Keratinocyte (primary cell): ENCODE measurements at regions not wholly inside any gene's neighbourhood (a gene's known extent, or its start where the extent isn't known, plus 50 kb on each side); places are given as distances from the start of the nearest gene placed in this dataset.

Experiments
- DNase-seq: peaks from one replicate; pipeline ENCODE4 v3.0.0-alpha.2; 2011; ENCODE audit warnings: low read depth, missing footprints, low spot score
- FAIRE-seq: peaks from 2 replicates; lab custom pipeline; 2011; peaks lifted over from hg19 to GRCh38; lab: Jason Lieb, UNC
- H2AFZ ChIP-seq: 2 replicates; pipeline ENCODE4 v1.6.0; 2012; ENCODE audit warnings: low read length, control low read depth, inconsistent platforms; ENCODE audit not compliant: control insufficient read depth
- H3K27ac ChIP-seq: 2 replicates; pipeline ENCODE4 v1.5.1; 2011; ENCODE audit warnings: low read length; ENCODE audit not compliant: control insufficient read depth, insufficient read depth
- H3K27me3 ChIP-seq: 3 replicates; pipeline ENCODE4 v1.6.0; 2011; ENCODE audit warnings: low read length; ENCODE audit not compliant: control insufficient read depth, insufficient read depth; ENCODE audit errors: extremely low read depth
- H3K36me3 ChIP-seq, 2 experiments: 2 replicates in 1 of 2; 3 replicates in 1 of 2; pipeline ENCODE4 v1.5.1; 2011; ENCODE audit warnings: low read length in 2 of 2, mild to moderate bottlenecking in 1 of 2; ENCODE audit not compliant: control insufficient read depth in 2 of 2, insufficient read depth in 2 of 2; ENCODE audit errors: extremely low read depth in 1 of 2
- H3K4me1 ChIP-seq: 3 replicates; pipeline ENCODE4 v1.5.1; 2011; ENCODE audit warnings: low read length; ENCODE audit not compliant: control insufficient read depth, insufficient read depth; ENCODE audit errors: extremely low read depth
- H3K4me2 ChIP-seq: 3 replicates; pipeline ENCODE4 v1.6.0; 2011; ENCODE audit warnings: low read depth, low read length; ENCODE audit not compliant: control insufficient read depth, insufficient read depth; ENCODE audit errors: extremely low read depth
- H3K4me3 ChIP-seq, 3 experiments: fragments of 200-600 bp in 1 of 3; sonication (generic) in 1 of 3; 2 replicates in 2 of 3; 3 replicates in 1 of 3; pipeline ENCODE4 v1.5.1; 2011 to 2016; ENCODE audit warnings: low read length in 3 of 3, mild to moderate bottlenecking in 3 of 3, control low read depth in 2 of 3, inconsistent platforms in 1 of 3, low read depth in 1 of 3, mixed read lengths in 1 of 3, mixed run types in 1 of 3, moderate library complexity in 1 of 3; ENCODE audit not compliant: control insufficient read depth in 2 of 3, insufficient read depth in 2 of 3; ENCODE audit errors: extremely low read depth in 1 of 3
- H3K79me2 ChIP-seq: 2 replicates; pipeline ENCODE4 v1.6.0; 2012; ENCODE audit warnings: low read length; ENCODE audit not compliant: control insufficient read depth, insufficient read depth
- H3K9ac ChIP-seq: 3 replicates; pipeline ENCODE4 v1.6.0; 2011; ENCODE audit warnings: low read length; ENCODE audit not compliant: control insufficient read depth, insufficient read depth; ENCODE audit errors: extremely low read depth
- H3K9me1 ChIP-seq: 3 replicates; pipeline ENCODE4 v1.6.0; 2011; ENCODE audit warnings: low read length; ENCODE audit not compliant: control insufficient read depth, insufficient read depth; ENCODE audit errors: extremely low read depth
- H3K9me3 ChIP-seq: 2 replicates; pipeline ENCODE4 v1.5.1; 2012; ENCODE audit warnings: low read depth, low read length; ENCODE audit not compliant: control insufficient read depth
- H4K20me1 ChIP-seq: 3 replicates; pipeline ENCODE4 v1.6.0; 2011; ENCODE audit warnings: low read length; ENCODE audit not compliant: control insufficient read depth, insufficient read depth; ENCODE audit errors: extremely low read depth
- EZH2 ChIP-seq: IDR thresholded peaks from one replicate; pipeline ENCODE4 v1.6.1; 2012; ENCODE audit warnings: inconsistent platforms, mild to moderate bottlenecking, low read length, moderate library complexity
- dilution Hi-C: fragments of 300-500 bp; cut with MboI; formaldehyde crosslinking; loops from one replicate; pipeline ENCODE4 v1.7.0; 2020; ENCODE audit warnings: low sequenced_read_pairs; ENCODE audit not compliant: extremely low pct_ligation_motif_present
- TF ChIP-seq, protein P1 (sequence below), 3 experiments: IDR thresholded peaks in 1 of 3; conservative IDR thresholded peaks in 1 of 3; optimal IDR thresholded peaks in 1 of 3; 2 replicates in 2 of 3; 3 replicates in 1 of 3; pipeline versions ENCODE3 to v1.5.1; 2011; ENCODE audit warnings: low read length in 3 of 3, mild to moderate bottlenecking in 3 of 3, moderate library complexity in 2 of 3, control low read depth in 1 of 3, inconsistent platforms in 1 of 3; ENCODE audit not compliant: insufficient read depth in 2 of 3; ENCODE audit errors: extremely low read depth in 1 of 3

DNA sequence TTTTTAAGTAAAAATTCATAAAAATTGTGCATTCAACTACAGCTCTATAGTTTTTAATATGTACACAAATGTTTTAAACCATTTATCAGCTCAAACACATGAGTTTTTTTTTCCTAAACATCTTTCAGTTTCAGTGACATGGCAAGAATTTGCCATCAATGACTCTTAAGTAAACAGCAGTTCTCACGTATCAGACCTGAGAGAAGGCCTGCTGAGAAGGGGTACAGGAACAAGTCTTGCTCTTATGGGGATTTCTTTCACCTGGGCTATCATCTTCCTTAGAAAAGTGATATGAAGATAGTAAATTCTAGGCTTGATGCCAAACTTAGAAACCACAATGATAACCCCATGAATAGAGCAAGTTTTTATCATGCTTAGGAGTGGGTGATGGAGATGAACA, 467.8 kb downstream of the ARL4A start:
- Histone ChIP-seq H2AFZ (no peak overlapping the region), H3K9ac (no peak overlapping the region), H3K4me3 (no peak overlapping the region), H3K36me3 (no peaks in the 10 kb centered on the region), H3K27ac (no peak overlapping the region), H3K4me2 (no peak overlapping the region), H3K9me1 (no peaks in the 10 kb centered on the region), H3K79me2 (no peaks in the 10 kb centered on the region), H3K9me3 (no peaks in the 10 kb centered on the region), H4K20me1 (no peaks in the 10 kb centered on the region), H3K27me3 (no peaks in the 10 kb centered on the region), H3K4me1 (no peaks in the 10 kb centered on the region)
- dilution Hi-C loops: no loop called here
- TF ChIP-seq, protein P1, sequence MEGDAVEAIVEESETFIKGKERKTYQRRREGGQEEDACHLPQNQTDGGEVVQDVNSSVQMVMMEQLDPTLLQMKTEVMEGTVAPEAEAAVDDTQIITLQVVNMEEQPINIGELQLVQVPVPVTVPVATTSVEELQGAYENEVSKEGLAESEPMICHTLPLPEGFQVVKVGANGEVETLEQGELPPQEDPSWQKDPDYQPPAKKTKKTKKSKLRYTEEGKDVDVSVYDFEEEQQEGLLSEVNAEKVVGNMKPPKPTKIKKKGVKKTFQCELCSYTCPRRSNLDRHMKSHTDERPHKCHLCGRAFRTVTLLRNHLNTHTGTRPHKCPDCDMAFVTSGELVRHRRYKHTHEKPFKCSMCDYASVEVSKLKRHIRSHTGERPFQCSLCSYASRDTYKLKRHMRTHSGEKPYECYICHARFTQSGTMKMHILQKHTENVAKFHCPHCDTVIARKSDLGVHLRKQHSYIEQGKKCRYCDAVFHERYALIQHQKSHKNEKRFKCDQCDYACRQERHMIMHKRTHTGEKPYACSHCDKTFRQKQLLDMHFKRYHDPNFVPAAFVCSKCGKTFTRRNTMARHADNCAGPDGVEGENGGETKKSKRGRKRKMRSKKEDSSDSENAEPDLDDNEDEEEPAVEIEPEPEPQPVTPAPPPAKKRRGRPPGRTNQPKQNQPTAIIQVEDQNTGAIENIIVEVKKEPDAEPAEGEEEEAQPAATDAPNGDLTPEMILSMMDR (optimal IDR thresholded peaks at IDR 0.05 in 1 of 3, IDR thresholded peaks at IDR 0.05 in 1 of 3, conservative IDR thresholded peaks at IDR 0.05 in 1 of 3; ENCODE audit: extremely low read depth in 1 of 3, insufficient read depth in 2 of 3, low read length in 3 of 3): no peak
- TF ChIP-seq EZH2: no peak
- no peak for DNase-seq
- FAIRE-seq: no peak

DNA sequence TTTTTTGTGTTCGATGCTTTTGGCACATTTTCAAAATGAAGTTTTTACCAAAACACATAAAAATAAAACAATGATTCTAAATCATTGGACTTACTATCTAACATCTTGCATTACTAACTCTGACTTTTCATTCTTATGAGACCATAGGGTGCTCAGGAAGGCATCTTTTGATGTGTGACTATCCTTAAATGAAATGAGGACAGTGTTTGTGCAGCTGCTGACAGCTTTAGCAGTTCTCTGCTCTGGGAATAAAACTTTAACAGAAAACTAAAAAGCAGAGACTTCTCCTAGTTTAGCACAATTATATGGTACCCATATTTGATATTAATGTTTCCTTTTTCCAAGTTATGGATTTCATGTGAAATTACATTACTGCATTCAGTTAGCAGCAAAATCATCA, 471.6 kb downstream of the ARL4A start:
- no peak overlapping the region for H2AFZ ChIP-seq
- dilution Hi-C loops: no loop called here

More for the DNA sequence above, 471.6 kb downstream of the ARL4A start:
- DNase-seq: no peak
- H3K36me3 ChIP-seq: no peaks in the 10 kb centered on the region
- no peaks in the 10 kb centered on the region for H3K79me2 ChIP-seq
- TF ChIP-seq EZH2: no peak
- TF ChIP-seq, protein P1 (optimal IDR thresholded peaks at IDR 0.05 in 1 of 3, IDR thresholded peaks at IDR 0.05 in 1 of 3, conservative IDR thresholded peaks at IDR 0.05 in 1 of 3; ENCODE audit: extremely low read depth in 1 of 3, insufficient read depth in 2 of 3, low read length in 3 of 3): no peak
- H3K4me1 ChIP-seq: no peaks in the 10 kb centered on the region
- no peak for FAIRE-seq
- no peaks in the 10 kb centered on the region for H3K9me1 ChIP-seq
- H4K20me1 ChIP-seq: no peaks in the 10 kb centered on the region
- H3K4me2 ChIP-seq: no peak overlapping the region
- no peak overlapping the region for H3K27ac ChIP-seq
- H3K9ac ChIP-seq: no peak overlapping the region
- H3K4me3 ChIP-seq: no peak overlapping the region
- no peaks in the 10 kb centered on the region for H3K27me3 ChIP-seq
- H3K9me3 ChIP-seq: no peaks in the 10 kb centered on the region
